PFSK-1 (cell line): ENCODE measurements at regions not wholly inside any gene's neighbourhood (a gene's known extent, or its start where the extent isn't known, plus 50 kb on each side); places are given as distances from the start of the nearest gene placed in this dataset.

ENCODE experiments used
- FOXP2 ChIP-seq: optimal IDR thresholded peaks from 2 replicates; pipeline ENCODE3; 2011; ENCODE audit warnings: borderline replicate concordance, control low read depth, inconsistent platforms; ENCODE audit not compliant: insufficient read depth; ENCODE audit errors: extremely low read length, extremely low read depth
- POLR2AphosphoS5 ChIP-seq: IDR thresholded peaks from 2 replicates; pipeline ENCODE4 v1.6.1; 2012; ENCODE audit warnings: low read depth, mild to moderate bottlenecking, control low read depth, low read length, moderate library complexity
- REST ChIP-seq, 2 experiments: IDR thresholded peaks; 2 replicates each; pipeline versions ENCODE4 v1.6.1 to v1.8.0; 2011 to 2012; ENCODE audit warnings: low read depth in 2 of 2, low read length in 2 of 2, control low read depth in 1 of 2, inconsistent platforms in 1 of 2, mild to moderate bottlenecking in 1 of 2, moderate library complexity in 1 of 2; ENCODE audit not compliant: insufficient read depth in 1 of 2
- SIN3A ChIP-seq: IDR thresholded peaks from 2 replicates; pipeline ENCODE4 v1.6.1; 2012; ENCODE audit warnings: mild to moderate bottlenecking, low read length, moderate library complexity, borderline replicate concordance; ENCODE audit not compliant: insufficient read depth
- TAF1 ChIP-seq: IDR thresholded peaks from 2 replicates; pipeline ENCODE4 v1.6.1; 2012; ENCODE audit warnings: low read length, control low read depth, borderline replicate concordance; ENCODE audit not compliant: insufficient read depth

- TF ChIP-seq SIN3A = no peak
- no peak for TF ChIP-seq TAF1
- TF ChIP-seq POLR2AphosphoS5 = no peak
- TF ChIP-seq REST (IDR thresholded peaks at IDR 0.05; ENCODE audit: insufficient read depth in 1 of 2, low read depth in 2 of 2, low read length in 2 of 2) = no peak
- no peak for TF ChIP-seq FOXP2
These were observed 90.6 kb upstream of the NUDT4 start for GRCh38 chr12:93287149-93287548.

- TF ChIP-seq SIN3A (no peak), POLR2AphosphoS5 (no peak), REST (IDR thresholded peaks at IDR 0.05; ENCODE audit: insufficient read depth in 1 of 2, low read depth in 2 of 2, low read length in 2 of 2) (no peak), FOXP2 (no peak), TAF1 (no peak)
These were observed 89.1 kb upstream of the NUDT4 start for GRCh38 chr12:93288626-93289025.

GRCh38 chr12:93290391-93290790 is 87.3 kb upstream of the NUDT4 start:
- no peak for TF ChIP-seq TAF1
- no peak for TF ChIP-seq FOXP2
- no peak for TF ChIP-seq POLR2AphosphoS5
- TF ChIP-seq REST (IDR thresholded peaks at IDR 0.05; ENCODE audit: insufficient read depth in 1 of 2, low read depth in 2 of 2, low read length in 2 of 2) = no peak
- TF ChIP-seq SIN3A = no peak

- TF ChIP-seq TAF1 (no peak), SIN3A (no peak), POLR2AphosphoS5 (no peak), REST (IDR thresholded peaks at IDR 0.05; ENCODE audit: insufficient read depth in 1 of 2, low read depth in 2 of 2, low read length in 2 of 2) (no peak), FOXP2 (no peak)
These were observed 85.5 kb upstream of the NUDT4 start for GRCh38 chr12:93292213-93292612.
